Activated naive CD8-positive, alpha-beta T cell treated with anti-CD3 and anti-CD28 coated beads for 36 hours (primary cell): ENCODE measurements at regions not wholly inside any gene's neighbourhood (a gene's known extent, or its start where the extent isn't known, plus 50 kb on each side); places are given as distances from the start of the nearest gene placed in this dataset.

Experiments
- DNase-seq: peaks from one replicate; pipeline ENCODE4 v3.0.0; 2021
- H3K27ac Mint-ChIP-seq: one replicate; pipeline ENCODE4 v1.8.0; 2022; ENCODE audit warnings: mild to moderate bottlenecking, moderate library complexity, mixed read lengths
- H3K27me3 Mint-ChIP-seq: one replicate; pipeline ENCODE4 v1.8.0; 2022; ENCODE audit warnings: mild to moderate bottlenecking, mixed read lengths
- H3K36me3 Mint-ChIP-seq: one replicate; pipeline ENCODE4 v1.8.0; 2021; ENCODE audit warnings: mild to moderate bottlenecking, mixed read lengths
- H3K4me1 Mint-ChIP-seq: one replicate; pipeline ENCODE4 v1.8.0; 2021; ENCODE audit warnings: mixed read lengths
- H3K4me3 Mint-ChIP-seq: one replicate; pipeline ENCODE4 v1.8.0; 2022; ENCODE audit warnings: mild to moderate bottlenecking, moderate library complexity, mixed read lengths
- H3K9me3 Mint-ChIP-seq: one replicate; pipeline ENCODE4 v1.8.0; 2022; ENCODE audit warnings: mixed read lengths

DNA sequence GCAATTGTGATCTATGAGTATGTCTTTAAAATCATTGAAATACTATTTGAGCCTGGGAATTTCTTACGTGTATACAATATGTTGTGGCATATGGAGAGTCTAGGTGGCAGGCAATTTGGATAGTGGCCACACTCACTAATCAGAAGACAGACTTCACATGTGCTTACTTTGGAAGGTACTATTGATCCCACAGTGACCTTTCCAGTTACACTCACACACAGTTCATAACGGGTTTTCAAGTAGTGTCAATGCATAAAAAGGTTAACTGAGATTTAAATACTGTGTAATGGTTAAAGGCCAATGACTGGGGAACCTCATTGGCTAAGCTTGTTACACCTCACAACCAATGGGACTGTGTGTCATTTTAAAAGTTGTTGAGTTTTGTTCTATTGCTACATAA, 783.2 kb downstream of the RPA4 start:
- H3K27ac Mint-ChIP-seq, result no peak overlapping the region
- H3K36me3 Mint-ChIP-seq, result no peaks in the 10 kb centered on the region
- no peak overlapping the region for H3K4me3 Mint-ChIP-seq
- no peaks in the 10 kb centered on the region for H3K27me3 Mint-ChIP-seq
- DNase-seq, result no peak
- H3K4me1 Mint-ChIP-seq, result no peaks in the 10 kb centered on the region
- no peaks in the 10 kb centered on the region for H3K9me3 Mint-ChIP-seq

DNA sequence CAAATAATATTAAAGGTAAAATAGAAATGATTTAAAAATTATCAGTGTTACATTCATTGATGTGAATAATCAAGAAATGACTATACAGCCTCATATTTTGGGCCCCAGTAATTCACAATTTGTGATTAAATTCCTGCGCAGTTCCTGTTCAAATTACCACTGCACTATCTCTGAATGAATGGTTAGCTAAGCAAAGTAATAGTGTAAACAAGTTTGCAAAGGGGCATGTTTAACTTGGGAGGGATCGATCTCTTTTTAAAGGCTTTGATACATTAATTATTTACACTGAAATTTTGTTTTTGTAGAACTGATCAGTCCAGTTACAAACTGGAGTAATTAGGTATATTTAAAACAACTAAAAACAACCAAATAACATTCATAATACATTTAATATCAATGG, 784.4 kb downstream of the RPA4 start:
- H3K27me3 Mint-ChIP-seq, result no peaks in the 10 kb centered on the region
- H3K4me3 Mint-ChIP-seq, result no peak overlapping the region
- DNase-seq, result no peak
- no peaks in the 10 kb centered on the region for H3K4me1 Mint-ChIP-seq
- H3K36me3 Mint-ChIP-seq, result no peaks in the 10 kb centered on the region
- no peak overlapping the region for H3K27ac Mint-ChIP-seq
- no peaks in the 10 kb centered on the region for H3K9me3 Mint-ChIP-seq

DNA sequence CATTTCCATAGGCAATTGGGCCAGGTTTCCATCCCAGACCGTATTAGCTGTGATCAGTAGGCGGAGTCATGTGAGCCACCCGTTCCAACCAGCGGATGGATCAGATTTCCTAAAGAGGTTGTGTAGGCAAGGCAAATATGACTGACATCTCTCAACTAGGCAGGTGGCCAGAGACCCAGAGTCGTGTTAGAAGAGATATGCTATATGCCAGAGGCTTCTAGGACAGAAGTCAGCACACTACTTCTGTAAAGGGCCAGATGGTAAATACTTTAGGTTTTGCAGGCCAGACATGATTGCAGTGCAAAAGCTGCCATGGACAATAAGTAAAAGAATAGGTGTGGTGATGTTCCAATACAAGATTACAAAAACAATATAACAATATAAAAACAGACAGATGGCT, 788.4 kb downstream of the RPA4 start:
- Mint-ChIP-seq H3K4me3 (no peak overlapping the region), H3K9me3 (no peaks in the 10 kb centered on the region), H3K36me3 (no peaks in the 10 kb centered on the region), H3K27me3 (no peaks in the 10 kb centered on the region), H3K4me1 (no peaks in the 10 kb centered on the region), H3K27ac (no peak overlapping the region)
- no peak for DNase-seq

DNA sequence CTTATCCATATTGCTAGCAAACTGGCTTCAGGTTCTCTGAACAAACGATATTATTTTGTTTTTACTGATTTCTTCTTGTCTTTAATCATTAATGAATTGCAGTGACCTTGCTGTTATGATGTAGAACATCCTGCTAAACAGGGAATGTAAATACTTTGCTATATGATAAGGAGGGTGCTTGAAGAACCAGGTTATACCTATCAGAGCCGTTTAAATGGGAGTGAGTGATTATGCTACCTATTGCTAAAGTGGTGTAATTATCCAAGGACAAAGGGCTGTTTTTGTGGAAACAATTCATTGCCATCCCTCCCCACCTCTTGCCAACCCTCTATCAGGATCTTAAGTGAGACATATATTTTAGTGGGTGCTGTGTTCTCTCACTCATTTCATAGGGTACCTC, 788.9 kb downstream of the RPA4 start:
- no peak for DNase-seq
- Mint-ChIP-seq H3K36me3 (no peaks in the 10 kb centered on the region), H3K9me3 (no peaks in the 10 kb centered on the region), H3K27ac (no peak overlapping the region), H3K4me1 (no peaks in the 10 kb centered on the region), H3K27me3 (peaks cover under 1% of the 10 kb centered on the region), H3K4me3 (no peak overlapping the region)

DNA sequence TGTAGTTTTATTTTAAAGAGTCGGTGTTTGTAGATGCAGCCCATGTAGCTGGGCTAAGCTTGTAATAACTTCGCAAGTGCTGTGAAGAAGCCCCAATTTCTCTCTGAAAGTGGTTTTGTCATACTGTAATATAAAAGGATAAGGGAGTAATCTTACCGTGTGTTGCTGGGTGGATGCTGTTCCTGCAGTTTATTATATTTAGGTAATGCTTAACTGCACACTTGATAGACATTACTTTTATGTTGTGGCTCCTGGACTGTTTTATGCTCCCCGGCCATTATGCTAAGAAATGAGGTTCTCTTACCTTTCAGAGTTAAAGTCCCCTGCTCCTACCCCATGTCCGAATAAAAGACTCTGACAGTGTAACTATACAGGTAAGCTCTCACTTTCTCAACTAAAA, 789.4 kb downstream of the RPA4 start:
- Mint-ChIP-seq H3K27me3 (peaks cover 5% of the 10 kb centered on the region), H3K9me3 (no peaks in the 10 kb centered on the region), H3K4me3 (no peak overlapping the region), H3K4me1 (no peaks in the 10 kb centered on the region), H3K27ac (no peak overlapping the region), H3K36me3 (no peaks in the 10 kb centered on the region)
- no peak for DNase-seq

DNA sequence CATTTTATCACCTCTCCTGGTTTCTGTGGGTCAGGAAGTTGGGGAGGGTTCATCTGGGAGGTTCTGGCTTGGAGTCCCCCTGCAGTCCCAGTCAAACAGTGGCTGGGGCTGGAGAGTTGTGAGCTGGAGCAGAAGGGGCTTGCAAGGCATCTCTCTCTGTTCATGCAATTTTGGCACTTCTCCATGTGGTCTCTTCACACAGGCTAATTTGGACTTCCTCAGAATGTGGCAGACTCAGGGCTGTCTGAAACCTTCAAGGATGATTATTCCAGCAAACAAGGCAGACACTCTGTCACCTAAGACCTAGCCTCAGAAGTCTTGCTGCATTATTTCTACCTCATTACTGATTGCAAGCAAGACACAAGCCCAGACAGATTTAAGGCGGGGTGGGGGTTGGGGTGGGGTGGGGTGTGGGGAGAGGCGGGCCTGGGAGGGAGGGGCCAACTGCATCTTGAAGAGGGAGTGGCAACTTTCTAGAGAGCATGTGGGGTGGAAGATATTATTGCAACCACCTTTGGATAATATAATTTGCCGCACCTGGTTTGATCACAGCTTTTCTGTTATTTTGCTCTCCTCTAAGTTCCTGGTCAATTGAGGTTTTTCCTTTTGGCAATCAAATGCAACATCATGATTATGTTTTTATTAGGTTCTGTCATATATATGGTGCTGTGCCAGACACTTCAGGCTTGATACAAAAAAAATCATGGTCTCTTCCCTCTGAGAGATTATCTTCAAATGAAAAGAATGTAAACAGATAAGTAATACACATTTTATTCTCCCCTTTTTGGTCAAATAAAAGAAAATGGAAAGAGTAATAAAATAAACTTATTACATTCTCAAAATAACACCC, 799.5 kb downstream of the RPA4 start:
- Mint-ChIP-seq H3K27ac (no peak overlapping the region), H3K4me3 (no peak overlapping the region), H3K9me3 (no peaks in the 10 kb centered on the region), H3K4me1 (no peaks in the 10 kb centered on the region), H3K36me3 (no peaks in the 10 kb centered on the region), H3K27me3 (peaks cover 4% of the 10 kb centered on the region)
- DNase-seq, result no peak

DNA sequence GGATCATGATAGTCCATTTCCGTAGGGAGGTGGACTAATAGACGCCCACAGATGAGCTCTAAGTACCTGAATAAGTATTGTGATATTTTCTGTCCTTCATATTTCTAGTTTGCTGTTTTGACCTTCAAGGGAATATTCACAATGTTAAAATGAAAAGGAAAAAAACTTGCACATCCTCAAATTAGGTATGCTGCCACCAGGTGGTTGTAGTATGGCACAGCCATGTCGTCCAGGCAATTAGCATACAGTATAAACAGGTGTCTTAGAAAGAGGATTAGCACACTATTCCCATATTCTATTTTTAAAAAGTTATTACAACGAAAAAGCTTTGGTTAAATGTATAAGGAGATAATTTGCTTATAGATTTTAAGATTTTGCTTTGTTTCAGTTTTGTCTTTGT, 802.0 kb downstream of the RPA4 start:
- H3K9me3 Mint-ChIP-seq, result no peaks in the 10 kb centered on the region
- DNase-seq, result no peak
- H3K27ac Mint-ChIP-seq, result no peak overlapping the region
- no peaks in the 10 kb centered on the region for H3K36me3 Mint-ChIP-seq
- no peaks in the 10 kb centered on the region for H3K27me3 Mint-ChIP-seq
- no peaks in the 10 kb centered on the region for H3K4me1 Mint-ChIP-seq
- no peak overlapping the region for H3K4me3 Mint-ChIP-seq

DNA sequence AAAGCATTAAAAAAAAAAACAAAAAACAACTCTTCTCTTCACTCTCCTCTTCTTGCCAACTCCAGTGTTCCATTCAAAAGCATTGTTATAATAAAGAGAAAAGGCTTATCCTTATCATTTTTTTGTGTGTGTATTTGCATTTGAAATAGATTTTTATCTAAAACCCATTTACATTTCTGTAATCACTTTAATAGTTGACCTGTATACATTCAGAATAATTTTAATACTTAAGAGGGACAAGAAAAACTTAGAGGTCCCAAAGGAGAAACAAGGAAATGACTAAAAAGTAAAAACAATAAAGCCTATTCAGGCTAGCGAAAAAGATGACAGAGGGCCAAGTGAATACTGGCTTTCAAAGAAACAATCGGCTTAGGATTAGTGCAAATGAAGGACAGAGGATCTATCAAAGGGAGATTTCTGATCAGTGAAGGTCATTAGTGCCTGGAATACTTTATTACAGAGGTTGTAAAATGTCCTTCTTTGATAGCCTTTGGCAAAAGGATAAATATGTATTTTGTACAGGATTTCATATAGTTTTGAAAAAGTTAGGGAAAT, 808.3 kb downstream of the RPA4 start:
- Mint-ChIP-seq H3K36me3 (no peaks in the 10 kb centered on the region), H3K4me1 (no peaks in the 10 kb centered on the region), H3K9me3 (no peaks in the 10 kb centered on the region), H3K27ac (no peak overlapping the region), H3K4me3 (no peak overlapping the region), H3K27me3 (no peaks in the 10 kb centered on the region)
- no peak for DNase-seq

DNA sequence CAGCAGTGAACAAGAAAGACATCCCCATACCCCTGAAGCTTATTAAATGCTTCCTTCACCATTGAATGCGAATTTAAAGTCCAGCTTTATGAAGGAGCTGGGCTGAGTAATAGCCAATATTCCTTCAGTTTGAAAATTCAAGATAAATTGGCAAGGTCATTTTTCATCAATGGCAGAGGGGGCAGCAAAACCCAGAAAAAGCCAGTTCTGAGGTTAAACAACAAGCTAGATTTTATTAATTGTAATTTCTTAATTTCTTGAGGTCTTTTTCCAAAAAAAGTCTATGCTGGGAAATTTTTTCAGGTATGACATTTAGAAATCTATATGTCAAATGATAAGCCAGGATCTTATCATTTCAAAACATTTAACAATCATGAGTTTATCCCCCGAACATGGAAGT, 808.9 kb downstream of the RPA4 start:
- no peaks in the 10 kb centered on the region for H3K36me3 Mint-ChIP-seq
- H3K9me3 Mint-ChIP-seq, result no peaks in the 10 kb centered on the region
- H3K27ac Mint-ChIP-seq, result no peak overlapping the region
- H3K4me3 Mint-ChIP-seq, result no peak overlapping the region
- H3K4me1 Mint-ChIP-seq, result no peaks in the 10 kb centered on the region
- no peak for DNase-seq
- no peaks in the 10 kb centered on the region for H3K27me3 Mint-ChIP-seq

DNA sequence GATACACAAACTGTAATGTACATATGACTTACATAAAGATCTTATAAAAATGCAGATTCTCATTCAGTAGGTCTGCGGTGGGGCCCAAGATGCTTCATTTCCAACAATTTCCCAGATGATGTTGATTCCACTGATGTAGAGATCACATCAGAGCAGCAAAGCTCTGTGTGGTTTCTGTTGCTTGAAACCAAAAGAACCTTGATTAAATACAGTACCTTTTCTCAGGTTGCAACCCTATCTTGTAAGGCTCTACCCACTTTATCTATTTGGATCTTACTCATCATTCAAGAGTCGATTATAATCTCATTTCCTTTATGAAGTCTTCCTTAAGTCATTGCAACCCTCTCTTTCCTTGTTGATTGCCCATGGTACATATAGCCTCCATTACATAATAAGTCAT, 816.8 kb downstream of the RPA4 start:
- no peaks in the 10 kb centered on the region for H3K27me3 Mint-ChIP-seq
- DNase-seq, result no peak
- H3K4me1 Mint-ChIP-seq, result no peaks in the 10 kb centered on the region
- no peaks in the 10 kb centered on the region for H3K36me3 Mint-ChIP-seq
- H3K9me3 Mint-ChIP-seq, result no peaks in the 10 kb centered on the region
- H3K4me3 Mint-ChIP-seq, result no peak overlapping the region
- no peak overlapping the region for H3K27ac Mint-ChIP-seq

DNA sequence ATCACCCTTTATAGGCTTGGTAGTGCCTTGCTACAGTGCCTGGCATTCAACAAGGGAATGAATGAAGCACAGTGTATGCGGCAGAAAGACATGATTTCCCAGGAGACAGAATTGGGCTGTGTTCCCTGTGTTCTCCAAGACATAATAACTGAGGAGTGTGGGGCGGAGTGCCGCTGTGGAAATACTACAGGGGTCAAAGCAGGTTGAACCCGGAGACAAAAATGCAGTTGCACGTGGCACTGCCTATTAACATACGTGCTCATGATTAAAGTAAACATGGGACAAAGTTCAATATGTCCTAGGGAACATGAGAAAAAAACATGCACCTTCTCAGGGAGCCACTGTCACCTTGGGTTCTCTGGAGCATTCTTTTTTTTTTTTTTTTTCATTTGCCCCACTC, 820.8 kb downstream of the RPA4 start:
- Mint-ChIP-seq H3K4me1 (no peaks in the 10 kb centered on the region), H3K4me3 (no peak overlapping the region), H3K36me3 (no peaks in the 10 kb centered on the region), H3K27me3 (no peaks in the 10 kb centered on the region), H3K9me3 (no peaks in the 10 kb centered on the region), H3K27ac (no peak overlapping the region)
- no peak for DNase-seq

DNA sequence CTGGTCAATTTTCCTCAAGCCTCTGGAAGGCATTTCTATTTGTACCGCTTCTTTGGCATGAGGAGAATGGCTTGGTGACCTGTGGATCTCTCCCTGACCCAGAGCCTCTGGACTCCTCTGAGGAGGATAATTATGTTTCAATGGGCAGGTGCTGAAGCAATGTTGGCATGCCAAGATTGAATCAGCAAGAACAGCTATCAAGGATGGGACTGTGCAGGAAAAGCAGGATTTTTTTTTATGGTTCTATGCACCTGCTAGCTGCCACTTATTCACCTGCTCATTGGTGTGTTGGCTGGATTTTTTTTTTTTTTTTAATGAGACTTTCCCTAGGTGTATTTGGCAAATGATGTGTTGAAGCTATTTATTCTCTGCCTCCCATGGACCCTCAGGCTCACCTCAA, 821.2 kb downstream of the RPA4 start:
- no peak for DNase-seq
- Mint-ChIP-seq H3K9me3 (no peaks in the 10 kb centered on the region), H3K27me3 (no peaks in the 10 kb centered on the region), H3K27ac (no peak overlapping the region), H3K4me3 (no peak overlapping the region), H3K4me1 (no peaks in the 10 kb centered on the region), H3K36me3 (no peaks in the 10 kb centered on the region)

DNA sequence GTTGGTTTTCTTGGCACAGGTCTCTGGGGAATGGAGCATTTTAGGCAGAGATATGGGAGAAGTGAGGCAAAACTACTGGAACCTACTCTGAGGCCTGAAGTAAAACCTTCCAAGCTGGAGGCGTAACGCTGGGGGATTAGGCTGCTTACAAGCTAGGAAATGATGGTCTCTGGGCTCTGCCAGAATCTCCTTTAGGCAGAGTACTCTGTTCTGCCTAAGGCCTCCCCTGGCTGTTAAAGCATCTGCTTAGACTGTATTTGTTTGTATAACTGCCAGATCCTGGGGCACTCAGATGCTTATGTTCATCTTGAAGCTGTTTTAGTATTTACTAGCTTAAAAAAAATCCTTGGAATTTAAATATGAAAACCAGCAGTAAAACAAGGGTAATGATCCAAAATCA, 822.2 kb downstream of the RPA4 start:
- no peak overlapping the region for H3K27ac Mint-ChIP-seq
- H3K27me3 Mint-ChIP-seq, result no peaks in the 10 kb centered on the region
- H3K4me1 Mint-ChIP-seq, result no peaks in the 10 kb centered on the region
- DNase-seq, result no peak
- H3K9me3 Mint-ChIP-seq, result no peaks in the 10 kb centered on the region
- H3K4me3 Mint-ChIP-seq, result no peak overlapping the region
- no peaks in the 10 kb centered on the region for H3K36me3 Mint-ChIP-seq

DNA sequence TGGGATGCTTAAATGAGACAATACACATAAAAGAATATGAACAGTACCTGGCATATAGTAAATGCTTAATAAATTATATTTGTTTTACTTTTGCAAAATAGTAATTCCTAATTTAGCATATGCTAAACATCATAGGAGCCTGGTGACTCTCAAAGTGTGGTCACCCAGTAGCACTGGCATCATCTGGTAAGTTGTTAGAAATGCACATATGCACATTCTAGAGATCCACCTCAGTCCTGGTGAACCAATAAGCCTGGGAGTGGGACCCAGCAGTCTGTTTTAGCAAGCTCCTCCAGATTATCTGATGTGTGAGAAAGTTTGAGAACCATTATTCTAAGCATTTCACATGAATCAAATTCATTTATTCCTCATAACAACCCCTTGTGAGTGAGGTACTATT, 830.4 kb downstream of the RPA4 start:
- H3K27me3 Mint-ChIP-seq, result no peaks in the 10 kb centered on the region
- H3K9me3 Mint-ChIP-seq, result no peaks in the 10 kb centered on the region
- no peak overlapping the region for H3K27ac Mint-ChIP-seq
- H3K36me3 Mint-ChIP-seq, result no peaks in the 10 kb centered on the region
- no peak for DNase-seq
- H3K4me1 Mint-ChIP-seq, result no peaks in the 10 kb centered on the region
- H3K4me3 Mint-ChIP-seq, result no peak overlapping the region

DNA sequence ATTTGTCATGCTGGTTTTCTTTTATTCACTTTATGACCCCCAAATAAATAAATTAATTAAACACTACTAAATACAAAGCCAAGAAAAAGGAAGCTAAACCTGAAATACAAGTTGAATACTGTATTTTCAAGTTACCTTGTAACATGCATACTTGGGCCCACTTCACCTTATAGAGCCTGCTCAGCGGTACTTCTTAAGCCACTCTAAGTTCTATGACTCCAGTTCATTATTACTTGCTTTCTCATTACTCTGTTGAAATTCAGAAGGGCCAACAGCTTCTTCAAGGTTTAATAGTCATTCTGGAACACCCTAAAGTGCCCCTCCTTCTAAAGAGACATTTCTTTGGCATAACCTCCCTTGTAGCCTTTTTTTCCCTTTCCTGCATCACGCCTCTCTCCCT, 844.5 kb downstream of the RPA4 start:
- no peaks in the 10 kb centered on the region for H3K9me3 Mint-ChIP-seq
- DNase-seq, result no peak

DNA sequence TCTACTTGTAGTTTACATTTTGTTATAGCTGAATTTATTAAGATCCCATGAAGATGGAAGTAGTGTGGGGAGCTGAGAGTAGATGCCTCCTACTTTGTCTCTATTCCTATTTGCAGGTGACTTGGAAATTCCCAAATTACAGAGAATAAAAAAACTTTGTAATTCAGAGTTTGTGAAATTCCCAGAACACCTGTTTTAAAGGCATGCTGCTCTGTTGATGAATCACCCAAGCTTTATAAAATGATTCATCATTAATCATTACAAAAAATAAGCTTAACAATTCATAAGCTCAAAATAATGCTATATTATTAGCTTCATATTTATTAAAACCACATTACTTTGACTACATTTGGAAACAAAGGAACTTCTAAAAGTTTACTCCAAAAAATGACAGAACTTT, 856.3 kb downstream of the RPA4 start:
- Mint-ChIP-seq H3K4me1 (no peaks in the 10 kb centered on the region), H3K9me3 (no peaks in the 10 kb centered on the region), H3K27me3 (no peaks in the 10 kb centered on the region), H3K4me3 (no peak overlapping the region), H3K27ac (no peak overlapping the region), H3K36me3 (no peaks in the 10 kb centered on the region)
- DNase-seq, result no peak

More for the DNA sequence above, 844.5 kb downstream of the RPA4 start:
- Mint-ChIP-seq H3K4me1 (no peaks in the 10 kb centered on the region), H3K36me3 (no peaks in the 10 kb centered on the region), H3K27me3 (peaks cover 5% of the 10 kb centered on the region), H3K4me3 (no peak overlapping the region), H3K27ac (no peak overlapping the region)
